Cerebellar nuclear complex (tissue), 1 donor: ENCODE measurements at regions not wholly inside any gene's neighbourhood (a gene's known extent, or its start where the extent isn't known, plus 50 kb on each side); places are given as distances from the start of the nearest gene placed in this dataset.

Source experiments
- DNase-seq, 2 experiments: peaks; one replicate each; lab custom pipeline; 2025; lab: John Stamatoyannopoulos, UW

- DNase-seq = no peak
Measured at GRCh38 chr22:27391092-27391770, 410.3 kb downstream of the MN1 start.

- no peak for DNase-seq
Measured at GRCh38 chr22:27393371-27393770, 408.2 kb downstream of the MN1 start.

GRCh38 chr22:27394806-27395404 lies 406.7 kb downstream of the MN1 start:
- no peak for DNase-seq

- DNase-seq = no peak
Measured at GRCh38 chr22:27397036-27397953, 404.3 kb downstream of the MN1 start.

GRCh38 chr22:27397954-27398342 lies 403.6 kb downstream of the MN1 start:
- no peak for DNase-seq

- no peak for DNase-seq
Measured at GRCh38 chr22:27399161-27399560, 402.4 kb downstream of the MN1 start.

- DNase-seq = no peak
Measured at GRCh38 chr22:27400811-27401210, 400.7 kb downstream of the MN1 start.

- no peak for DNase-seq
Measured at GRCh38 chr22:27401321-27401720, 400.2 kb downstream of the MN1 start.

GRCh38 chr22:27404441-27404840 lies 397.1 kb downstream of the MN1 start:
- no peak for DNase-seq

GRCh38 chr22:27405672-27406388 lies 395.7 kb downstream of the MN1 start:
- no peak for DNase-seq

- DNase-seq = no peak
Measured at GRCh38 chr22:27406389-27406861, 395.1 kb downstream of the MN1 start.

GRCh38 chr22:27407369-27407985 lies 394.1 kb downstream of the MN1 start:
- DNase-seq = no peak

GRCh38 chr22:27408068-27408467 lies 393.5 kb downstream of the MN1 start:
- DNase-seq = no peak

- no peak for DNase-seq
Measured at GRCh38 chr22:27409299-27409698, 392.3 kb downstream of the MN1 start.

GRCh38 chr22:27412866-27413445 lies 388.6 kb downstream of the MN1 start:
- DNase-seq = no peak

GRCh38 chr22:27413702-27414101 lies 387.9 kb downstream of the MN1 start:
- no peak for DNase-seq

GRCh38 chr22:27416511-27417420 lies 384.8 kb downstream of the MN1 start:
- no peak for DNase-seq

GRCh38 chr22:27417421-27417814 lies 384.1 kb downstream of the MN1 start:
- no peak for DNase-seq

- no peak for DNase-seq
Measured at GRCh38 chr22:27418261-27418660, 383.3 kb downstream of the MN1 start.

GRCh38 chr22:27419473-27419872 lies 382.1 kb downstream of the MN1 start:
- DNase-seq = no peak
